ENCODE measurements at regions not wholly inside any gene's neighbourhood (a gene's known extent, or its start where the extent isn't known, plus 50 kb on each side); places are given as distances from the start of the nearest gene placed in this dataset.
A peak's percentile ranks its signal among the peaks of the same experiment; 100 is the strongest.

DNA sequence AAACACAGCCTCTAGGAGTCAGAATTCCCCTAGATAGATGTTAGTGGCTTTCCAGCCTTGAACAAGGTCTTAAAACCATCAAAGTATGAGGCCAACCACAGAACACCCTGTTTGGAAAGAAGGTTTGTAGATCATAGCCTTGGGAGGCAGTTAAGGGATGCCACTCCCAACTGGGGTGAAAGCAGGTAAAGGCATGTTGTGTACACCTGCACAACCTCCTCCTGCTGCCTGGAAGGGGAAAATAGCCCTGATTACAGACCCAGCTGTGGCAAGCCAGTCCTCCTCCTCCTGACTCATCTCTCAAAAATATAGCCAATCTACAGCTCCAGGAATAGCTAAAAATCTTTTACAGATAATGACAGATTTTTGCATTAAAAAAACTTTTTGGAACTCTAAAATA is 108.1 kb downstream of the RBM43 start:
- DNase-seq, result no peak

DNA sequence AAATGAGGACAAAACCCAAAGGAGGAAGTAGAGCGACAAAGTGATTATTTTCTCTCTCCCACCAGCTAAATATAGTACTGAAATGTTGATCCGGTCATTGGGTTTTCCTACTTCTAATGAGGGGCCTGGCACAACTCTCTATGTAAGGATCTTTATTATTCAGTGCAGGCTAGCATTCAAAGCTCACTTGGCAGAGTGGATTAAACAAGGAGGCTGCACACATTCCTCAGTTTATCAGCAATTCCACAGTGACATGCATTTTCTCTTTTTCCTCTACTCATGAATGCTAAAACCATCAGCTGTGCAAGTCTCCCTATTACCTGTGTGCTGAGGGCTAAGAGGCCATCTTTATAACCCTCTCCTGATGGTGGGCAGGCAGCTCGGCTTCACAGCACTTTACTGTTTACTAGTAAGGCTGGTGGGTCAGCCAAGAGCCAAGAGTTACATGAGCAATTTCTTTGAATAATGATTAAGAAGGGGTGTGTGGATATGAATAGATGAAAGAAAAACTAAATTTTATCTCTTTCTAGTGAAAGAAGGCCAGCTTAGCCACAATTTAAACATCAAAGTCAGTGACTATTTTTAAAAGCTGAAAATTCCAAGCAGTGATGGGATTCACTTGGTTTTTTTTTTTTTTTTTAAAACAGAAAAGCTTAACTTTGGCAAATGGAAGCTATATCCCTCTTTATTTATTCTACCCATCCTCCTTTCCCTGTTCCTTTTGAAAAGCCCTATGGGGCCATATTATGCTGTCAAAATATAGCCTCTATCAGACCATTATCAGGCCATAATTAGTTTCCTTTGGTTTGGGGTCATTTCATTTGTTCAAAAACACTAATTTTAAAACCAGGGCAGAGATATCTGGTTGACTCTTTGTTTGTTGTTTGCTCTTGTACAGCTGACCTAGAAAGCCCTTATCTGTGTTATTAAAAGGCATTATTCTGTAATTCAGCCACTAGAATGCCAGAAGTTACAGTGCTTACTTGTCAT is 111.0 kb downstream of the RBM43 start:
- no peak for DNase-seq

DNA sequence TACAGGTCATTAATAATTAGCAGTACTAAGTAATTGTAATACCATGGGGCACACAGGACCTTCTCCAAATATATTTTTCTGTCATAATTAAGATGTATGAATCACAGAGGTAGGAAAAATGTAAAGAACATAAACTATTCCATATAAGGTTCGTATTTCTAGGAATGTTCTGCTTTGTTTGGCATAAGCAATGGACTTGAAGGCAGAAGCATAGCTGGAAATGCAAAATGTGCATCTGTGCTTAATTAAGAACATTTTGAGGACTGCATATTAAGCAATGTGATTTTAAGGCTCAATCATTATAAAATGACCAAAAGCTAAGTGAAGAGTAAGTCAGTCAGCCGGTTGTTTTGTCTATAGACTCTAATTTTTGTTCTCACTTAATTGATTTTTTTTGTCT is 123.2 kb downstream of the RBM43 start:
- no peak for DNase-seq

- no peak for DNase-seq
These were observed 124.1 kb downstream of the RBM43 start for GRCh38 chr2:151137526-151137925.

DNA sequence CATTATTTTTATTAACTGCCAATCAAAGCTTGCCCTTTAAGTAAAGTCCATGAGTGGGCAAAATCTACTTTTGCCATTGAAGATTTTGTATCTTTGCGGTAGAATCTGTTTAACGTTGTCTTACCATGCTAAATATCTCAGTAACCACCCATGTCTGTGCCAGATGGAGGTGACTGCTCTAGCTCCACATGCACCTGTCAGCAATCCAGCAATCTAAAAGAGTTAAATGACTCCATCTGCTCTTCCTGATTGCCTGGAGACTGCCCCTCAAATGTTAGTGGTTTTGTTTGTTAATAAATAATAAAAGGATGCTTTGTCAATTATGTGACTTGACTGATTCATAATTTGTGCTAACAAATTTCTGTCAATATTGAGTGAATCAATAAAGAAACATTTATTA is 141.7 kb downstream of the RBM43 start:
- DNase-seq, result peak; percentile 41

DNA sequence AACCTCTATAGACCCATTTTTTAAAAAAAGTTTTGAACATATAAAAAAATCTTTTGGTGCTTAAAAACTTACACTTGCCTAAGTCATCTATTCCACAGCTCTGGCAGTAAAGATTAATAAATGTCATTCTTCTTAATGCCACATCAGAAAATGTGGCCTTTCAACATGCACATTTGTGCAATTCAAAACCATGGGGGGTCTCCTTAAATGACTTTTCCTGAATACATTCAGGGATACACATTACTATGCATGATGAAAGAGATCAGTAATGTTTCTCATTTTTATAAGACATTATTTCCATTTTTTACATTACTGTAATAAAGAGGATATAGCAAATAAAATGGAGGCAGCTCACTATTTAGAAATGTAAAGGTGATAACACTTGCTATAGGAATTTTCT is 142.3 kb downstream of the RBM43 start:
- DNase-seq, result no peak

- DNase-seq, result no peak
These were observed 143.4 kb downstream of the RBM43 start for GRCh38 chr2:151118269-151118668.

- DNase-seq, result no peak
These were observed 146.8 kb downstream of the RBM43 start for GRCh38 chr2:151114874-151115273.

DNA sequence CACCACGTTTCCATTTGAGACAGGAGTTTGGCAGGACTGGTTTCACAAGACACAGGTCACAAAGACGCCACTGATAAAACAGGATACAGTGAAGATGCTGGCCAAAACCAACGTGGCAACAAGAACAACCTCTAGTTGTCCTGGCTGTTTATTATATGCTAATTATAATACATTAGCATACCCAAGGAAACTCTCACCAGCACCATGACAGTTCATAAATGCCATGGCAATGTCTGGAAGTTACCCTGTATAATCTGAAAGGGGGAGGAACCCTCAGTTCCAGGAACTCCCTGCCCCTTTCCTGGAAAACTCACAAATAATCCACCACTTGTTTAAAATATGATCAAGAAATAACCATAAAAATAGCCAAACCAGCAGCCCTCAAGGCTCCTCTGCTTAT is 148.3 kb downstream of the RBM43 start:
- DNase-seq, result no peak

GRCh38 chr2:151111599-151112278 is 149.9 kb downstream of the RBM43 start:
- no peak for DNase-seq

DNA sequence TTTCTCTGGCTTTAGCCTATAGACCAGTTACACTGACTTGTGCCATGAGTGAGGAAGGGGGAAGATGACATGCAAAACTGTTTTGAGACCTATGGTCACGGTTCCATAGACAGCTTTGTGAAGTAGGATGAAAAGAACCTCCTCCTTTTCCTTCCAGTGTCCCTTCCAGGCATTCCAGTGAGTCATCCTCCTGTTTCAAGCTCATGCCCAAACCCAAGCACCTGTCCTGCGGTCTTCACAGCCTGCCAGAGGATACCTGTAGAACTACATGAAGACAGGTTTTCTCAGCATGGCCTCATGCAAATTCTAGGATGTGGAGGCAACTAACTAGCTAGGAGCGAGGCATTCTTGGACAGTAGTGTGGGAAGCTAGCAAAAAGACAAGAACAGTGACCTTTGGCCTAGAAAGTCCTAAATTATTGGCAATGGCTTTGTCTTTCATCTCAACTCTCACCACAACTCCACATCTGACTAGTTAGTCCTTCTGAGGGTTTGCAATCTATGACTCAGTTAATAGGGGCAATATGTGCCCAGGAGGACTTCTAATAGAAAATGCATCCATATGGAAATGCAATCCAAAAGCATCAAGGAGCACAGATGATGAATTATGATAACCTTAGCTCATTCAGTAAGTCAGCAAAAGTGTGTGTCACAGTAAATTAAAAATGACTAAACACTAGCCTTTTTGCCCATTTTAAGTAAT is 154.7 kb downstream of the RBM43 start:
- DNase-seq, result no peak

DNA sequence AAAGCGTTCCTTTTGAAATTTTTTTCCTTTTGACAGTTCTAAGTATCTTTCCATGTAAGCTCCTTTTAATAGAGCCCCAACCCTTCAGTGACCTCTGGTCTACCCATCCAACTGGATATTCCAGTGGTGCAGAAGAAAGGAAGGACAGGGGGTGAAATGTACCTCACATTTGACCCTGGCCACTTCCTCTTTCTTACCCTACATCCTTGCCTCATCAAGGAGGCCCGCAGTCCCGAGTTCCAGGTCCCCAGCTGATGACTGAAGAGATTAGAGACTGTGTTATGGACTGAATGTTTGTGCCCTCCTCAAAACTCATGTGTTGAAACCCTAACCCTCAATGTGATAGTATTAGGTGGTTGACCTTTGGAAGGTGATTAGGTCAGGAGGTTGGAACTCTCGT is 158.1 kb downstream of the RBM43 start:
- DNase-seq, result no peak

DNA sequence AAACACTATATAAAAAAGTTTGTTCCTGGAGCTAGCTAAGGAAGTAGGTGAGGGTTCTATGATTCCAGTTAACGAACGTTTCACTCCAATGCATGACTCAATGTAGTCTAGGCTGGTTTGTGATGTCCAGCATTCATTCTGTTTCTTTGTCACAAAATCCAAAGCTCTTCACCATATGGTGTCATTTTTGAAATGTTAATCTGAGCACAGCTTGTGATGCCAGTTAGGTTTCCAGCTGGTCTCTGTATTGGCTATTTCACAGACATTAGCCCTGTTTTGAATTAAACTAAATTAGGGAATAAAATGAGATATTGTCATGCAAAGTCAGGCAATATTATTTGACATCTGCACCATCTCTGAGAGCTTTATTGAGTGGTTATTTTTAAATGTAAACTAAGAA is 159.4 kb downstream of the RBM43 start:
- DNase-seq, result peak; percentile 81

DNA sequence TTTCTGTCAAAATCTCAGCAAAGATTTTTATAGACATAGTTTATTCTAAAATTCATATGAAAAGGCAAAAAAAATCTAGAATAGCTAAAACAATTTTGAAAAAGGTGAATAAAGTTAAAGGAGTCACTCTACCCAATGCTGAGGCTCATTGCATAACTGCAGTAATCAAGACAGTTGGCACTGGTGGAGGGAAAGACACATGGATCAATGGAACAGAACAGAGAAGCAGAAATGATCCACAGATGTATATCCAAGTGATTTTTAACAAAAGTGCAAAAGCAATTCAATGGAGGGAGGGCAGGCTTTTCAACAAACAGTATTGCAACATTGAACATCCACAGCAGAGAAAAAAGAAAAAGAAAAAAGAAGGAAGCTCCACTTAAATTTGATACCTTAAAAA is 162.8 kb downstream of the RBM43 start:
- DNase-seq, result no peak

DNA sequence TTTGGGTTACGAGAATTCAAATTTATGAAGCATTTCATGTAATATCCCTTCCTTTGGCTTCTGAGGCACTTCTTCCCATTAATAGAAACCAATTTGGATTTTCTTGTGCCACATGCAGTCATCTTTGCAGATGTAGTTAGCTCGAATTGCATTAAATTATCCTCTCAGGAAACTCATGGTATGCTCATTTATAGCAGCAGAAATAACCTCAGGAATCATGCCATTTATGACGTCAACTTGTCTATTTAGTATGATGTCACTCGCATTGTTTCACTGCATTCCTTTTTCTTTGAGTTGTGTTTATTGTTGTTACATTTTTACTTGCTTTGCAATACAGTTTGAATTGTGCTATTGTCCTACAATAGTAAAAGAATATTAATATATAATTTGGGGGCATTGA is 163.8 kb downstream of the RBM43 start:
- DNase-seq, result no peak

DNA sequence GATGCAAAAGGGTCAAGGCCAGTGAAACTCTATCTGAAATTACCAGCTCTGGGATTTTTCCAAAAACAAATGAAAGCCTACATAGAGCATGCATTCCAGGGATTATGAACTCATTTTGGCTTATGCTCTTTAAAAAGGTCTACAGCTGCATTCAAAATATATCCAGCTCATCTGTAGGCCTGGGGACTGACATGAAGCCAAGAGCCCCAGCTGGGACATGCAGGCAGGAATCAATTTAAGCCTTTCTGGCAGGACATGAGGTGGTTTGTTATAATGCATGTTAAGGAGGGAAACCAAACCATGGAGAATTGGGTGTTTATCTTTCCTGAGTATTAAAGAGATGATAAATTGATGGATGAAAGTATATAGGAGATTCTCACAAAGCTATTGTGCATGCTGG is 164.5 kb downstream of the RBM43 start:
- no peak for DNase-seq

- DNase-seq, result no peak
These were observed 165.4 kb downstream of the RBM43 start for GRCh38 chr2:151096235-151096634.

- no peak for DNase-seq
These were observed 166.2 kb downstream of the RBM43 start for GRCh38 chr2:151095463-151095862.

DNA sequence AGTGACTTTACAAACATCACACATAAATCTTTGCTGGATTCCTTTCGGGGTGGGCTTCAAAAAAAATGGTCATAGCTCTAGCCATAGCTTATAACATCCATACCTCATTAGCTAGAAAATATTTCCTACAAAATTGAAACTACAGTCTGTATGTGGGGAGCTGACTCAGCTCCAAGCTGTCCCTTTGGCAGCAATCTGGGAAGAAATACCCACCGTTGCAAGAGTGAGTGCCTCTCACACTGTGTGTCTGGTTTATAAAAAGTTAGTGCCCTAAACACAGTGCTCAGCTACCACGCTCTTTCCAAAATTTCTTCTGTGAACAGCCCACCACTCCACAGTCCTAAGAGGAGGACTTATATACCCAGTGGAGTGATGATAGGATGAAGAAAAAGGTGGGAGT is 170.1 kb downstream of the RBM43 start:
- no peak for DNase-seq

DNA sequence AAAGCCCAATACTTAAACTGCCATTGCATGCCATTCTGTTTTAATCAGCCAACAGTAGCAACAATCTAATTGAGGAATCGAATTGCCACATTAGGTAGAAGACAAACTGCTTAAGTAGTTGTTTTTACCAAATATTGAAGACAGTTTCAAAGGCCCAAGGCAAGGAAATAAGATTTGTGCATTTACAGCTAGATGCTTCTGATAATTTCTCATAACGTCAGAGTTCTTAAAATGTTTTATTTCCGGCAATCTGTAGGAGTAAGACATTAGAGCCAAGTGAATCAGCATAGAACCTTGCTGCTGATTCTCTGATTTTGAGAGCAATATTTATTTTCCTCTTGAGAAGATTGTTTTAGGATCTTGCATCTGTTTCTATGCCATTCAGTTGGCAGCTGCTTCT is 174.3 kb downstream of the RBM43 start:
- no peak for DNase-seq

GRCh38 chr2:151085181-151085611 is 176.5 kb downstream of the RBM43 start:
- no peak for DNase-seq

GRCh38 chr2:151083856-151084795 is 177.5 kb downstream of the RBM43 start:
- no peak for DNase-seq

Data from NCI-H524 treated with DMSO at 0.1 percent for 48 hours (cell line).